Stimulated activated CD8-positive, alpha-beta memory T cell treated with anti-CD3 and anti-CD28 coated beads, Interleukin-15, amount 100 ng/mL, for 48 hours (primary cell): ENCODE measurements at regions not wholly inside any gene's neighbourhood (a gene's known extent, or its start where the extent isn't known, plus 50 kb on each side); places are given as distances from the start of the nearest gene placed in this dataset.
"Not testable (repeated sequence)": the region's sequence is repeated elsewhere in the genome, so short reads cannot be mapped to it uniquely, and the experiment has no call there.

Source experiments
- DNase-seq, 2 donors: peaks; one replicate each; pipeline ENCODE4 v3.0.0-alpha.2; 2020; ENCODE audit warnings: low read depth in 2 of 2

DNA sequence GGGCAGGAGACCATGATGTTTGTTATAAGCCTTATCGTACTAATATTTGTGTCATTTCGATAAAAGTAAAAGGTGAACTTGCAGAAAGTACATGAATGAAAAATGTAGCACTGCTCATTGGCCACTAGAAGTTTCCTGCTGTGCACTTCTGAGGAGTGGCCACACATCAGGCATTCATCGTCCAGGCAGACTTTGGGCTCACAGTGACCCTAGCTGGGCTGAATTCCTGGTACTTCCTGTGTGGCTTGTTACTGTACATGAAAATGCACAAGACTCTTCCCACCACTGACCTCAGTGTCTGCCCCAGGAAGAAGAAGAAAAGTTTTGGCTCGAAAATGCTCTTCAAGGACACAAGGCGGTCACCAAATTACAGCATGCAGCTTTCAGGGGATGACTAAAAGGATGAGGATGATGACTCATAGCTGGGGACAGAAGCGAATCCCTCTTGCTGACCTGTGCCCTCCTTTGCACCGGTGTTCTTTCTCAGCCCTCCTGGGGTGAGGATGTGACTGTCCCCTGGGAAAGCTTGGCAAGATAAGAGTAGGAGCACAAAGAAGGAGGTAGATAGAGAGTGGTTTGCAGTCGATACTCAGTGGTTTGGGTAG lies 252.4 kb upstream of the KAZN start:
- no peak for DNase-seq

DNA sequence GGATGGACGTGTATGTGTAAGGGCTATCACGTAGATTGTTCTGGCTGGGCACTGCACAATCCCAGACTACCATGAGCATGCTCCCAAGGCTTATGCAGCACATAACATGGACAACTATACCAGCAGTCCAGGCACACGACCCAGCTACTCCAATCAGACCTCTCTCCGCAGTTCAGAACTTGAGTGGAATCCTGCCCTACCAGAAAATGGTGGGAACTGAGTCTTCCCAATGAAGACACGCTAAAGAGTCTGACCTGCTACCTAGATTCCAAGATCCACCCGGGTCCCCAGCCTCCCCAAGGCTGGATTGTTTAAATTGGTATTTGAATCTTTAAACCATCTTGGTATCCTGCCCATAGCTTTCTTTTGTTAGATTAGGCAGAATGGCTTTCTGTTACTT lies 251.3 kb upstream of the KAZN start:
- no peak for DNase-seq

DNA sequence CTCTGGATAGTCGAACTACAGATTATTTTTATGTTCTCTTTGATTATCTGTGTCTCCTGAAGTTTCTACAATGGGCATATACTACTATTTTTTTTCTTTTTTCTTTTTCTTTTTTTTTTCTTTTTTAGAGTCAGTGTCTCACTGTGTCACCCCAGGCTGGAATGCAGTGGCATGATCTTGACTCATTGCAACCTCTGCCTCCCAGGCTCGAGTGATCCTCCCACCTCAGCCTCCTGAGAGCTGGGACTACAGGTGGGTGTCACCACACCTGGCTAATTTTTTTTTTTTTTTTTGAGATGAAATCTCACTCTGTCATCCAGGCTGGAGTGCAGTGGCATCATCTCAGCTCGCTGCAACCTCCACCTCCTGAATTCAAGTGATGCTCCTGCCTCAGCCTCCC lies 250.7 kb upstream of the KAZN start:
- DNase-seq = no peak

DNA sequence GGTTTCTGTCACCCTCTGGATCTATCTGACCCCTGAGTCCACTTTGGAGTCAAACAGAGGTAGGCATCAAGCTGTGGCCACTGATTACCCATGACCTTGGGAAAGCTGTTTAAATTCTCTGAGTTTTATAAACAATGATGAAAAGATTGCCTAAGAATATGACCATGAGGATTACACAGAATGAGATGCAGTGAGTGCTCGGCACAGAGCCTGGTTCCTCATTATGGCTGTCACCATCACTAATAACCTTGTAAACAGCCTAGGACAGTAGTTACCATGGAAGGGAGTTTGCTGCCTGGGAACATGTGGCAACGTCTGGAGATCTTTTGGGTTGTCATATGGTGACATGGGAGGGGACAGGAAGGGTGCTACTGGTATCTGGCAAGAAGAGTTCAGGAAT lies 248.3 kb upstream of the KAZN start:
- no peak for DNase-seq

DNA sequence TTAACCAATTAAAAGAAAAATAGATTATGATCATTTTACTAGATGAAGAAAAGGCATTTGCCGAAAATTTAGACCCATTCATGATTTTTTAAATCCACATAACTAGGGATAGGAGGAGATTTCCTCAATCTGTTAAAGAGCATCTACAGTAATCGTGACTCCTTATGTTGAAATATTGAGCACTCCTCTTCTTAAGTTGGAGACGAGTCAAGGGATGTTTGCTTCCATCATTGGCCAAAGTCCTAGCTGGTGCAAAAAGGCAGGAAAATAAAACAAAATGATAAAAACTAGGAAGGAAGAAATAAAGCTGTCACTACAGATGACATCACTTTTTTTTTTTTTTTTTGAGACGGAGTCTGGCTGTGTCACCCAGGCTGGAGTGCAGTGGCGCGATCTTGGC lies 245.6 kb upstream of the KAZN start:
- DNase-seq = no peak

DNA sequence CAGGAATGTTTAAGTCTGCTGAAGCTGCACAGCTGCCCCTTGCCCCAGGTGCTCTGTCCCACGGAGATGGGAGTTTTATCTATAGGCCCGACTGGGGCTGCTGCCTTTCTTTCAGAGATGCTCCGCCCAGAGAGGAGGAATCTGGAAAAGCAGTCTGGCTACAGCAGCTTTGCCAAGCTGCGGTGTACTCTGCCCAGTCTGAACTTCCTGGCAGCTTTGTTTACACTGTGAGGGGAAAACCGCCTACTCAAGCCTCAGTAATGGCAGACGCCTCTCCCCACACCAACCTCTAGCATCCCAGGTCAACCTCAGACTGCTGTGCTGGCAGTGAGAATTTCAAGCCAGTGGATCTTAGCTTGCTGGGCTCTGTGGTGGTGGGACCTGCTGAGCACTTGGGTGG lies 237.5 kb upstream of the KAZN start:
- not testable (repeated sequence) for DNase-seq

DNA sequence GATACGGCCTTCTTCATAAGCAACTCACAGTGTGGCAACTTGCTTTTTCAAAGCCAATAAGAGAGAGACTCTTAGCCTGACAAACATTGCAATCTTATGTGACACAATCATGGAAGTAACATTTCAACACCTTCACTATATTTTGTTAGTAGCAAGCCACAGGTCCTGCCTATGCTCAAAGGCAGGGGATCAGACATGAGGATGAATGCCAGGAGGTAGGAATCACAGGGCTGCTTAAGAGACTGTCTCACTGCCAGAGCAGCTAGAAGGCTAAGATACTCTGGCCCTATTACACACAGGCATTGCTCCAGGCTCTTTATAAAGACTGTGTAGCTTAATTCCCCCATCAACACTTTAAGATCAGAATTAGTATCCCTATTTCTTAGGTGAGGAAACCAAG lies 236.2 kb upstream of the KAZN start:
- no peak for DNase-seq

DNA sequence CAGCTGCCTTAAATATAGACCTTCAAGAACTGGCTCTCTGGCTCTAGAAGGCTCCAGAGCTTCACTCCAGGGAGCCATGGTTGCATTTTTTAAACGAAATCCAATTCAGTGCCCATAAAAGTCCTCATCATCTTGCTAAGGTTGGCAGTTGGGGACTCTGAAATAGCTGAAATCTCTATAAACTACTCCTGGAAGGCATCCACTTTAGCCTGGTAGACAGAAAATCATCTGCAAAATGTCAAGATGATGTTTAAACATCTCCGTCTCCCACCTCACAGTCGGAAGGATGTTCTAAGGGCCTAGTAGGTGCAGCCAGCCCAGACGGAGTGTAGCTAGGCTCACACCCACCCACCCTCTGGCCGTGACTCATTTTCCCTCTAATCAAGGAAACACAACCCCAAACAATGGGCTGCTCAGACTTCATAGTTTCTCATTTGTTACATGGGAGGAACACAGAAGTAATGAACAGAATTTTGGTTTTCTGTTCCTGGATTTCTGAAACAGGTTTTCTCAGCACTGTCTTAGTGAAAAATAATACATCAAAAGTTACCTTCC lies 235.4 kb upstream of the KAZN start:
- DNase-seq = no peak

DNA sequence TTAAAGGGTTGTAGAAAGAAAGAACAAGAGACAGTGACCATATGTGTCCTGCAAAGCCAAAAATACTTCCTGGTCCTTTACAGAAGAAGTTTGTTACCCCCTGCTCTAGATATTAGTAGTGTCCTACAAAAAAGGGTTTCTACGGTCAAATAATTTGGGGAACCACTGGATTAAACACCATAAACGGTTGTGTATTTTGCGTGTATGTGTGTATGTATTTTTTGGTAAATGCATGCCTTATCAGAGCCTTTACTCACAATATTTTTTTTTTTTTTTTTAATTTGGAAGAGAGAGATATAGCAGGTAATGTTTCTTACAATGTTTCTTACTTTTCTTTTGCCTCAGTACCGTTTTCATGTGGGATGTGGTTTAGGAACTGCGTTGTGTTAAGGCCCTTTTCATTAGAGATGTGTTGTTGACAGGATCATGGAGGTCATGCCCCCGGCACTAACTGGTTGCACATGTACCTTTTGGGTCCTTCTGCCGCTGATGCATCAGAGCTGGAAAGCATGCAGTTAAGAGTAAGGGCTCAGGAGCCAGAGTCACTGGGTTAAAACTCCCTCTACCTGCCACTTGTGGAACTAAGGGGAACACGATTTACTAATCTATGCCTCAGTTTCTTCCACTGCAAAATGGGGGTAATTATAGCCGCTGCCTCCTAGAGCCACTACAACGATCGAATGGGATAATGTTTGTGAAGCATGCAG lies 234.6 kb upstream of the KAZN start:
- no peak for DNase-seq

DNA sequence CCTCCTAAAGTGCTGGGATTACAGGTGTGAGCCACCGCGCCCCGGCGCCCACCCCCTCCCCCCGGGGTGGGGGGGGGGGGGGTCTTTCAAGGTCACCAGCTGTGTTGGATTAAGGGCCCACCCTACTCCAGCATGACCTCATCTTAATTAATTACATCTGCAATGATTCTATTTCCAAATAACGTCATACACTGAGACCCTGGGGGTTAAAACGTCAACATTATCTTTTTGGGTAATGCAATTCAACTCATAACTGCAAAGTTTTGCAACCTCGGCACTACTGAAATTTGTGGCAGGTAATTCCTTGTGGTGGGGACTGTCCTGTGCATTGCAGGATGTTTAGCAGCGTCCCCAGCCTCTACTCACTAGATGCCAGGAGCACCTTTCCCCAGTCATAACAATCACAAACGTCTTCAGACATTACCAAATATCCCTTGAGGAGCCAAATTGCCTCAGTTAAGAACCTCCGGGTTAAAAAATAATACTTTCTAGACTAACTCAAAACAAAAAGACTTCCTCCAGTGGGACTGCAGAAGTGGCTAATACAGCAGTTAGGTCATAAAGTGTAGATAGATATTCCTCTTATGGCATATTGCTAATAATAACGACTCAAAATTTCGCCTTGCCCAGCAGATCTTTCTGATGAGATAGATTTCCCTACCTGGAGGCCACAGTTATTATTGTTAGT lies 233.0 kb upstream of the KAZN start:
- DNase-seq = no peak

DNA sequence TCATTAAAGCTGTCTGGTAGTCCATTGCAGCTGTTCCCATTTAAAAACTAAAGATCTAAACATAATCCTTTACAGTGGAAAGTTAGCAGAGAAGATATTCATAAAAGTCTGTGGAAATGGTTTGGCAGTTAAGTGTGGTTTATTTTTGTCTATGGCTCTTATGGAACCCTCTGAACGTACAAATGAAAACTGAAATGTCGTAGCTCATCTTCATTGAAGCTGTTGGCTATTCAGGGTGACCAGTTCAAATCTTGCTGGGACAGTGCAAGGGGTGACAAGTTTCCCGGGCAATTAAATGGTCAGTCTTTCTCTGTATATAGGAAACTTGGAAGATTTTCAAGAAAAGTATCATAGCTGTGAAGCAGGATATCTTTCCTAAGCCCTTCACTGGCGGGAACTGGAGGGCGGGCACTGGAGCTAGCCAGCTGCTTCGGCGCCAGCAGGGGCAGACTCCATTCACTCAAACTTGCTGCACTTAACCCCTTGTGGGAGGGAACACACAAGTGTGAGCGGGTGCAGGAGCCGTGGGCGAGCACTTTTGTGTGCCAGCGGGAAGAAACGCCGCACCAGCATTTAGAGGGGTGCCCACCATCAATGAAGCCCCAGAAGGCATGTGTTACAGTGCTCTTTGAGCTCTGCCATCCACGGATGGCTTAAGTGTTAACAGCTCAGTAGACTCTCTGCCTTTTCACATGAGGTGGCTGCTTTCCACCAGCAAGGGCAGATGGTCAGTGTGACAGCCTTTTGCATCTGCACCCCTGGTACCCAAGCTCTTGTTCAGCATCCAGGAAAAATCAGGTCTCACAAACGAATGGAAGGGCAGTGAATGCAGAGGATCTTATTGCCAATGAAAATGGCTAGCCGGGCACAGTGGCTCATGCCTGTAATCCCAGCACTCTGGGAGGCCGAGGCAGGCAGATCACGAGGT lies 232.1 kb upstream of the KAZN start:
- no peak for DNase-seq

DNA sequence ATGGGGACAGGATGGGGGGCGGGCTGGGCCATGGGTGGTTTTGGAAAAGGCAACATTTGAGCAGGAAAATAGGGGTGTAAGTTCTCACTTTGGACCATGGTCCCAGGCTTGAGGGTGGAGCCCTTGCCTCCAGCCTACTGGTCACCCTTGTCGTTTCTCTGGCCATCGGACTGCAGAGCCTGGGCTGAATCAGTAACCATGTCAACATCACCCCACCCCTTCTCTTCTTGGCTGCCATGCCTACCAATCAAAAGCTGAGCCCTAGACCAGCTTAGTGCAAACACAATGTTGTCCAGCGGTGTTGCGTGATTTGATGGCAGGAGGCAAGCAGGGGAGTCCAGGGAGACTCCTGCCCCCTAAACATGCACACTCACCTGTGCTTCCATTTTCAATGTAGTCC lies 231.0 kb upstream of the KAZN start:
- DNase-seq = no peak

DNA sequence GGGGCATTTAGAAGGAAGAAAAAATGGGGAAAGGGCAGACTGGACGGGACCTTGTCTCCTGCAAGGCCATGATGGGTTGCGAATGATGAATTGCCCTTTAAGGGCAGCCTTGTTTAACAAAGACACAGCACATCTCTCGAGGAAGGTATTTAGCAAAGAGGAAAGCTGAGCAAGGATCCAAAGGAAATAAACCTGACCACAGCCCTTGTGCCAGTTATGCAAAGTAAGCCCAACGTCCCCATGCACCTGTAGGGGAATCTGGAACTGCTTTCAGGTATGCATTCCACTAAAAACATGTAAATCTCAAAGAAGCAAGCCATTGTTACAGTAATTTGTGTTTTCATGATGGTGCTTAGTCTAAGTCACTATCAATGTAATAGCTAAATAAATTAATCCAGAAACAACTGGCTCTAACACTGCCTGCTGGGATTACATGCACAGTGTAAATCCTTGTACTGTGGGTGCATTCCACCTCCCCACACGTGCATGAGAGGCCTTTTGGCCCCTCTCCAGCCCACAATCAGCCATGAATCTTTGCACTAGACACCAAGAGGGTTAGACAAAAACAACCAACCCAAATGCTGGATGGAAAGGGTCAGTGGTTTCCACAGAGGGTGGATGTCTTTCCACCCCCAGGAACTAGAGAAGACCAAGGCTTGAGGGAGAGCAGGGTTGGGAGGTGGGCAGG lies 228.8 kb upstream of the KAZN start:
- no peak for DNase-seq

DNA sequence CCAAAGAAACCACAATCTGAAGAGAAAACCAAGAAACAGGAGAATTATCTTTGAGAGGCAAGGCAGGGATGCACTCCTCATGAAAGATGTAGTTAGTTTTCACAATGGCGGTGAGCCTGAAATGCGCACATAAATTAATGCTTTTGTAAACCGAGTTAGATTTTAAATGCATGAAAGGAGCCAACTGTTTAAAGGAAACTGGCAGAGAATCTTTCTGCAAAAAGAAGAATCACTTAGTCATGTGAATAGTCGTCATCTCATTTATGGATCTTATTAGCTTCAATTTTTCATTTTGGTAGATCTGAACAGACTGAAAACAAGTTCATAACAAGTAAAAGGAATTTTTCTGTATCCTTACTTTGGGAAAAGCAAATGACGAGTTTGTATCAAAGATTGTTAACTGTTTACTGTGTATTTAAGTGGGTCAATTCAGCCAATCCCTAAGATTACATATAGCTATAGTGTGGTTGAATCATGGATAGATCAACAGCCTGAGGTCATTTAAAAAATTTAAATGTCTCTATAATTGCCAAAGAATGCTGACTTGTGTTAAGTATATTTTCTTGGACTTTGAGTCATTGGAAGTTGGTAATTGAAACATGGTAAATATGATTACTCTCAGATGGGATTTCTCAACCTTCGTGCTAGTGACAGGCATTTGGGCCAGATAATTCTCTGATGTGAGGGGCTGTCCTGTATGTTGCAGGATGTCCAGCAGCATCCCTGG lies 226.6 kb upstream of the KAZN start:
- no peak for DNase-seq

DNA sequence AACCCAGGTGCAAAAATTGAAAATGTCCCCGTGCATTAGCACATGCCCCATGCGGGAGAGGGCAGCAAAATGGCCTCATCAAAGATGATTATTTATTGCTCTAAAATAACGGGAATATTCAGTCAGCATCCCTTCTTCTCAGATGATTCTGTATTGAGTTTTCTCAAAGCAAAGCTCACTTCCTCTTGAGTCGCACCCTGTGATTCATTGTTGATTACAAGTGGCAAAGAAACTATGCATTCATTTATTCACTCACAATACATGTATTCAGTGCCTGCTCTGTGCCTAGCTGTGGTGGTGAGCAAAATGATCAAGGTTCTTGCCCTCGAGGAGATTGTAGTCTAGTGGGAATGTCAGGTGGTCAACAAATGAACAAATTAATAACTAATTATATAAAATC lies 226.0 kb upstream of the KAZN start:
- DNase-seq = no peak

DNA sequence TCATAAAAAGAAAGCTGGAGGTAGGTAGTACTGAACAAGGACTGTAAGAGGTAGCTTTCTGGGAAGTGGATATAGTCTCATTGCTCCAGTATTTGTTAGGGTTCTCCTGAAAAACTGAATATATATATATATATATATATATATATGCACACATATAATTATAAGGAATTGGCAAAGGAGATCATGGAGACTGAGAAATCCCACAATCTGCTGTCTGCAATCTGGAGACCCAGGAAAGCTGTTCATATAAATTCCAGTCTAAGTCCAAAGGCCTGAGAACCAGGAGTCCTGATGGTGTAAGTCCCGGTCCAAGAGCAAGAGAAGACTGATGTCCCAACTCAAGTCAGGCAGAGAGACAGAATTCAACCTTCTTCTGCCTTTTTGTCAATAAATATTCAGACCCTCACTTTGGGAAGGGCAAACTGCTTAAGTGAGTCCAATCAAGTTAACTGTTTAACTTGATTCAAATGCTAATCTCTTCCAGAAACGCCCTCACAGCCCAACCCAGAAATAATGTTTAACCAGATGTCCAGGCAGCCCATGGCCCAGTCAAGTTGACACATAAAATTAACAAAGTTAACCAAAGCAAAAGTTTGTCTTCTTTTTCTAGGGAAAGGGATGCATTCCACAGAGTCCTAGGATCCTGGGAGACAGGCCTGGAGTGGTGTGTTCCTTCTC lies 225.3 kb upstream of the KAZN start:
- DNase-seq = no peak

DNA sequence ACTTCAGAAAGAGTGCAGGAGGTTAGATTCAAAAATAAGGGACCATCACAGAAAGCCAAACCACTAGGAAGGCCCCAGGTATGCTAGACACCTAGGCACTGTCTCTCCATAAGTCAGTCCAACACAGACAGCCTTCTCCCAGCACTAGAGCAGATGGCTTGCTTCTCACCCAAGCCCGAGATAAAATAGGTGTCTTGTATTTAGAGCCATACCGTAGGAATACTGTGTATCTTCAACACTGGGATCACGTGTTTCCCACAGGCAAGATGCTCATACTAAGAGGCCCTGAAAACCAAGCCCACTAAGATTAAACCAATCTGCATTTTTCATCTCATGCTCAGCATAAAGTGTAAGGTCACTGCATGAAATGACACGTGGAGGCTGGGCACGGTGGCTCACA lies 223.3 kb upstream of the KAZN start:
- no peak for DNase-seq

DNA sequence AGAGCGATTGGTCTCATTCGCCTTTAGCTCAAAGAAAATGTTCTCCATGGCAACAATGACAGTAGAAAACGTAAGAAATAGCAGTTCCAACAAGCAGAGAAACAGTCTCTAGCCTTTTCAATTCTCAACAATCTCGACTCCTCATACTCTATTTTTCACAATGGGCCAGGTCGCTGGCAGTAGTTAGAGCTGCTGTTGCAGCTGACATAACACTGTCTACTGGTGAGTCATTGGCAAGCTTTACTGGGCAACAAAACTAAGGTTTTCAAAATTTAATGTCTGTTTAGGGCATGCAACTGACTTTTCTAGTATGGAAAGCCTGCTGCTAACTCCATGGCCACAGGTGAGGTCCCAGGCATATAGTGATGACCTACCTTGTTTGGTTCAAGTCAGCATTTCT lies 221.1 kb upstream of the KAZN start:
- no peak for DNase-seq

DNA sequence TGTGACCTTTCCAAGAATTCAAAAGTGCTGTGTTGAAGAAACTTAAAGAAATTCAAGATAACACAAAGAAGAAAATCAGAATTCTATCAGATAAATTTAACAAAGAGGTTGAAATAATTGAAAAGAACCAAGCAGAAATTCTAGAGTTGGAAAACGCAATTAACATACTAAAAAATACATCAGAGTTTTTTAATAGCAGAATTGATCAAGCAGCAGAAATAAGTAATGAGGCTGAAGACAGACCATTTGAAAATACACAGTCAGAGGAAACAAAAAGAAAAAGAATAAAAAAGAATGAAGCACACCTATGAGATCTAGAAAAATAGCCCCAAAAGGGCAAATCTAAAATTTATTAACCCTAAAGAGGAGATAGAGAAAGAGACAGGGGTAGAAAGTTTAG lies 218.1 kb upstream of the KAZN start:
- no peak for DNase-seq

DNA sequence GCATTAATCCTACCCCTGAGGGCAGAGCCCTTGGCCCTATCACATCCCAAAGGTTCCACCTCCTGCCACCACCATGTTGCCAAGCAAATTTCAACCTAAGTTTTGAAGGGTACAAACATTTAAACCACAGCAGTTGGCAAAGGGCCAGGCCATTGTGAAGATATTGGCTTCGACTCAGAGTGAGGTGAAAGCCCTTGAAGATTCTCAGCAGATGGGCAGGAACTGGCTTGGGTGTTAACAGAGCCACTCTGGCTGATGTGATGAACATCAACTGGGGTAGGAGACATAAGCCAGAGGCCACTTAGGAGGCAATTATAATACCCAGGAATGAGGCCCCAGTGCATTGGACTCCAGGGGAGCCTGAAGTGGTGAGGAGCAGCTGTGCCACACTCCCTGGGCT lies 207.7 kb upstream of the KAZN start:
- no peak for DNase-seq
